CD4-positive, alpha-beta T cell (primary cell): ENCODE measurements at regions not wholly inside any gene's neighbourhood (a gene's known extent, or its start where the extent isn't known, plus 50 kb on each side); places are given as distances from the start of the nearest gene placed in this dataset.

Experiments used
- ATAC-seq: fragments of 200-7000 bp; cut with Tn5 transposase; one replicate; pipeline ENCODE4 v1.10.0; 2022; ENCODE audit warnings: mild to moderate bottlenecking; ENCODE audit not compliant: poor library complexity
- CTCF ChIA-PET: fragments of 350-600 bp; sonication (Branson Sonifier 250); formaldehyde crosslinking; loops from one replicate; lab custom pipeline; 2021; ENCODE audit warnings: antibody characterized with exemption, inconsistent platforms; lab: Charles Lee
- POLR2A ChIA-PET: fragments of 350-600 bp; sonication (Branson Sonifier 250); formaldehyde crosslinking; loops from one replicate; lab custom pipeline; 2021; ENCODE audit warnings: antibody characterized with exemption, inconsistent platforms; lab: Charles Lee
- DNase-seq, 14 experiments: peaks; one replicate each; pipeline ENCODE4 v3.0.0-alpha.2; 2013 to 2020; ENCODE audit warnings: mixed read lengths in 2 of 14
- H3K27ac ChIP-seq, 2 donors: one replicate each; pipeline versions ENCODE4 v1.5.1 to v1.7.0; 2013; ENCODE audit warnings: low read length in 2 of 2, low read depth in 1 of 2, mild to moderate bottlenecking in 1 of 2
- H3K27me3 ChIP-seq, 2 experiments: 1 replicate in 1 of 2; 2 replicates in 1 of 2; pipeline versions ENCODE4 v1.6.1 to v1.7.0; 2013; ENCODE audit warnings: low read length in 2 of 2, control low read depth in 1 of 2, mild to moderate bottlenecking in 1 of 2, moderate library complexity in 1 of 2; ENCODE audit not compliant: insufficient read depth in 2 of 2, control insufficient read depth in 1 of 2
- H3K36me3 ChIP-seq: one replicate; pipeline ENCODE4 v1.6.1; 2013; ENCODE audit warnings: low read length, control low read depth; ENCODE audit not compliant: insufficient read depth
- H3K4me1 ChIP-seq: one replicate; pipeline ENCODE4 v1.6.1; 2013; ENCODE audit warnings: low read length, control low read depth; ENCODE audit not compliant: insufficient read depth
- H3K4me3 ChIP-seq: one replicate; pipeline ENCODE4 v1.5.1; 2013; ENCODE audit warnings: mild to moderate bottlenecking, low read length, moderate library complexity
- H3K9me3 ChIP-seq, 2 experiments: 1 replicate in 1 of 2; 2 replicates in 1 of 2; pipeline versions ENCODE4 v1.6.1 to v1.7.0; 2013; ENCODE audit warnings: low read length in 2 of 2, mild to moderate bottlenecking in 2 of 2, control low read depth in 1 of 2, moderate library complexity in 1 of 2; ENCODE audit not compliant: control insufficient read depth in 1 of 2, insufficient read depth in 1 of 2
- H3K27ac Mint-ChIP-seq: one replicate; pipeline ENCODE4 v1.8.0; 2020; ENCODE audit warnings: mixed read lengths
- H3K27me3 Mint-ChIP-seq: one replicate; pipeline ENCODE4 v1.8.0; 2021; ENCODE audit warnings: mixed read lengths
- H3K36me3 Mint-ChIP-seq: one replicate; pipeline ENCODE4 v1.8.0; 2021; ENCODE audit warnings: low read depth, mixed read lengths
- H3K4me1 Mint-ChIP-seq: one replicate; pipeline ENCODE4 v1.8.0; 2021; ENCODE audit warnings: low read depth, mixed read lengths
- H3K4me3 Mint-ChIP-seq: one replicate; pipeline ENCODE4 v1.8.0; 2020; ENCODE audit warnings: mild to moderate bottlenecking, mixed read lengths
- H3K9me3 Mint-ChIP-seq: one replicate; pipeline ENCODE4 v1.8.0; 2020; ENCODE audit warnings: mixed read lengths
- intact Hi-C, 2 experiments: fragments of 100-400 bp; cut with DNase I in 1 of 2; cut with micrococcal nuclease in 1 of 2; formaldehyde crosslinking; loops; one replicate each; pipeline versions ENCODE4 v1.15.1 to v1.9.0; 2023 to 2025; cut with DNase I, micrococcal nuclease
- TF ChIP-seq, protein P1 (sequence below): fragments of 200-600 bp; IDR thresholded peaks from one replicate; pipeline ENCODE4 v1.8.0; 2022; ENCODE audit warnings: antibody characterized with exemption, mild to moderate bottlenecking

GRCh38 chr5:179414459-179415261 lies 69.4 kb upstream of the ADAMTS2 start:
- DNase-seq (no peak), ATAC-seq (no peak)
- Mint-ChIP-seq H3K36me3 (no peaks in the 10 kb centered on the region), H3K27ac (no peak overlapping the region), H3K4me3 (no peak overlapping the region), H3K9me3 (no peaks in the 10 kb centered on the region), H3K27me3 (no peaks in the 10 kb centered on the region), H3K4me1 (no peaks in the 10 kb centered on the region)
- Histone ChIP-seq H3K36me3 (no peaks in the 10 kb centered on the region), H3K9me3 (peaks cover 0 to 11% of the 10 kb centered on the region in 2 experiments), H3K4me3 (no peak overlapping the region), H3K27ac (no peak overlapping the region), H3K27me3 (no peaks in the 10 kb centered on the region), H3K4me1 (no peaks in the 10 kb centered on the region)
- ChIA-PET POLR2A (no interaction called here), CTCF (no interaction called here)
- TF ChIP-seq, protein P1, sequence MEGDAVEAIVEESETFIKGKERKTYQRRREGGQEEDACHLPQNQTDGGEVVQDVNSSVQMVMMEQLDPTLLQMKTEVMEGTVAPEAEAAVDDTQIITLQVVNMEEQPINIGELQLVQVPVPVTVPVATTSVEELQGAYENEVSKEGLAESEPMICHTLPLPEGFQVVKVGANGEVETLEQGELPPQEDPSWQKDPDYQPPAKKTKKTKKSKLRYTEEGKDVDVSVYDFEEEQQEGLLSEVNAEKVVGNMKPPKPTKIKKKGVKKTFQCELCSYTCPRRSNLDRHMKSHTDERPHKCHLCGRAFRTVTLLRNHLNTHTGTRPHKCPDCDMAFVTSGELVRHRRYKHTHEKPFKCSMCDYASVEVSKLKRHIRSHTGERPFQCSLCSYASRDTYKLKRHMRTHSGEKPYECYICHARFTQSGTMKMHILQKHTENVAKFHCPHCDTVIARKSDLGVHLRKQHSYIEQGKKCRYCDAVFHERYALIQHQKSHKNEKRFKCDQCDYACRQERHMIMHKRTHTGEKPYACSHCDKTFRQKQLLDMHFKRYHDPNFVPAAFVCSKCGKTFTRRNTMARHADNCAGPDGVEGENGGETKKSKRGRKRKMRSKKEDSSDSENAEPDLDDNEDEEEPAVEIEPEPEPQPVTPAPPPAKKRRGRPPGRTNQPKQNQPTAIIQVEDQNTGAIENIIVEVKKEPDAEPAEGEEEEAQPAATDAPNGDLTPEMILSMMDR, result no peak
- intact Hi-C loops, result no loop called here

DNA sequence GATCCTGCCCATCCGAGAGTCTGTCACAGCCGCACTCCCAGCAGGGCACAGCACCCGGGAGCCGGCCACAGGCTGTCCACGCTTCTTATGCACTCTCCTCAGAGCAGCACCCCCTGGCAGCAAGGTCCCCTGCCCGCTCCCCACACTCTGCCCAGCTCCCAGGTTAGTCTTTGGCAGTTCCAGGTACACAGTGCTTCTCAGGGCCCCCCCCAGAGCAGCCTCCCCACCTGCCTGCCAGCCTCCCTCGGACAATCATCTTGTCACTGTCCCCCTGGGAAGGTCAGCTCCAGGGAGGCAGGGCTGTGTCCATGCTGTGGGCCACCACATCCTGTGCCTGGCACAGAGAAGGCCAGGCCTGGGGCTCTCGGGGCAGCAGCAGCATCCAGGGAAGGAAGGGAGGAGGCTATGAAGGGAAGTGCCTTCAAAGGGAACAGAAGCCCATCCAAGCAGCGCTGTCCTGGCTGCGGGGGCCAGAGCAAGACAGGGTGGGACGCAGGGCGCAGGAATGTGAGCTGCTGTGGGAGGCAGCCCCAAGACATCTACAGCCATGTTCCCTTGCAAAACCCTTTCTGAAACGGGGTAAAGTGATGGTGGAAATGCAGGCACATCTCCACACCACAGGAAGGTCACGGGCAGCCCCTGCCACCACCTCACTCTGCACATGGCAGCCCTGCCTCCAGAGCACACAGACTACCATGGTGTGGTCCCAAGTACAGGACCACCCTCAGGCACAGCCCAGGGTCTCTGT lies 68.6 kb upstream of the ADAMTS2 start:
- POLR2A ChIA-PET, result no interaction called here

GRCh38 chr5:179413086-179413690 lies 67.9 kb upstream of the ADAMTS2 start:
- no peak overlapping the region for H3K27ac Mint-ChIP-seq
- no peaks in the 10 kb centered on the region for H3K36me3 Mint-ChIP-seq
- Histone ChIP-seq H3K27ac (no peak overlapping the region), H3K4me3 (no peak overlapping the region), H3K4me1 (no peaks in the 10 kb centered on the region), H3K36me3 (no peaks in the 10 kb centered on the region), H3K27me3 (no peaks in the 10 kb centered on the region), H3K9me3 (peaks cover 0 to 15% of the 10 kb centered on the region in 2 experiments)
- ChIA-PET POLR2A (no interaction called here), CTCF (no interaction called here)
- intact Hi-C loops, result no loop called here
- TF ChIP-seq, protein P1, result no peak
- no peaks in the 10 kb centered on the region for H3K27me3 Mint-ChIP-seq
- H3K9me3 Mint-ChIP-seq, result no peaks in the 10 kb centered on the region
- ATAC-seq (no peak), DNase-seq (no peak)
- no peaks in the 10 kb centered on the region for H3K4me1 Mint-ChIP-seq
- no peak overlapping the region for H3K4me3 Mint-ChIP-seq

More for the DNA sequence above, 68.6 kb upstream of the ADAMTS2 start:
- no peaks in the 10 kb centered on the region for H3K4me1 Mint-ChIP-seq
- CTCF ChIA-PET, result no interaction called here
- Histone ChIP-seq H3K4me3 (no peak overlapping the region), H3K36me3 (no peaks in the 10 kb centered on the region), H3K27ac (no peak overlapping the region), H3K27me3 (no peaks in the 10 kb centered on the region), H3K4me1 (no peaks in the 10 kb centered on the region), H3K9me3 (peaks cover 0 to 13% of the 10 kb centered on the region in 2 experiments)
- no peak overlapping the region for H3K27ac Mint-ChIP-seq
- DNase-seq, result no peak
- H3K27me3 Mint-ChIP-seq, result no peaks in the 10 kb centered on the region
- no peaks in the 10 kb centered on the region for H3K36me3 Mint-ChIP-seq
- intact Hi-C loops, result no loop called here
- TF ChIP-seq, protein P1, result no peak
- H3K4me3 Mint-ChIP-seq, result no peak overlapping the region
- no peaks in the 10 kb centered on the region for H3K9me3 Mint-ChIP-seq
- ATAC-seq, result no peak
